Stimulated activated CD4-positive, alpha-beta T cell treated with anti-CD3 and anti-CD28 coated beads, Interleukin-4, amount 100 ng/mL, for 4 hours (primary cell): ENCODE measurements at regions not wholly inside any gene's neighbourhood (a gene's known extent, or its start where the extent isn't known, plus 50 kb on each side); places are given as distances from the start of the nearest gene placed in this dataset.
"Not testable (repeated sequence)": the region's sequence is repeated elsewhere in the genome, so short reads cannot be mapped to it uniquely, and the experiment has no call there.

Source experiments
- DNase-seq, 2 experiments: peaks; one replicate each; pipeline ENCODE4 v3.0.0-alpha.2; 2020

DNA sequence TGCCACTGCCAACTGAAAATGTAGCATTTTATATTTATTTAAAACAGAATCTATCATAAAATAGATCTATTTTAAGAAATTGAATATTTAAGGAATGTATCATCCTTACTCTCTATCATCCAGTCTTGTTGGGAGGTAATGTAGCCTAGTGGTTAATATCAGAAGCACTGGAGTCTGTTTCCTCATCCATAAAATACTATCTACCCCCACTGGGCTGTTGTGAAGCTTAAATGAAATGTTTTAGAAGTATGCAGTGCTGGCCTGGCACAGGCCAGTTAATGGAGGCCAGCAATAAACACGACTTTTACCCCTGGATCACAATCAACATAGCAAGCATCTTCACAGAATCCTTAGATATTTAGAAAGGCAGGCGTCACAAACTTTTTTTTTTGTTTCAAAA is 188.0 kb downstream of the CAND1 start:
- no peak for DNase-seq

GRCh38 chr12:67457778-67458665 is 188.9 kb downstream of the CAND1 start:
- no peak for DNase-seq

GRCh38 chr12:67459173-67459572 is 189.4 kb upstream of the DYRK2 start:
- DNase-seq = no peak

GRCh38 chr12:67459578-67459977 is 189.0 kb upstream of the DYRK2 start:
- DNase-seq = no peak

DNA sequence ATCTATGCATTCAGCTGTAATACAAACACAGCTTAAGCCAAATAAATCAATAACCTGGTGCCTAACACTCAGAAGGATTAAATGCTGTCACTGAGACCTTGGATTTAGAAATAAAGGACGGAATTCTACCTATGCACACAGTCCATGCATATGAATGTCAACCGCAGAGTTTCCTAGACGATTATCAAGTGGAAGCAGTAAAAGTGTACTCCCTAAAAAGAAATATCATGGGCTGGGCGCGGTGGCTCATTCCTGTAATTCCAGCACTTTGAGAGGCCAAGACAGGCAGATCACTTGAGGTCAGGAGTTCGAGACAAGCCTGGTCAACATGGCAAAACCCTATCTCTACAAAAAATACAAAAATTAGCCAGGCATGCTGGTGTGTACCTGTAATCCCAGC is 188.2 kb upstream of the DYRK2 start:
- no peak for DNase-seq

DNA sequence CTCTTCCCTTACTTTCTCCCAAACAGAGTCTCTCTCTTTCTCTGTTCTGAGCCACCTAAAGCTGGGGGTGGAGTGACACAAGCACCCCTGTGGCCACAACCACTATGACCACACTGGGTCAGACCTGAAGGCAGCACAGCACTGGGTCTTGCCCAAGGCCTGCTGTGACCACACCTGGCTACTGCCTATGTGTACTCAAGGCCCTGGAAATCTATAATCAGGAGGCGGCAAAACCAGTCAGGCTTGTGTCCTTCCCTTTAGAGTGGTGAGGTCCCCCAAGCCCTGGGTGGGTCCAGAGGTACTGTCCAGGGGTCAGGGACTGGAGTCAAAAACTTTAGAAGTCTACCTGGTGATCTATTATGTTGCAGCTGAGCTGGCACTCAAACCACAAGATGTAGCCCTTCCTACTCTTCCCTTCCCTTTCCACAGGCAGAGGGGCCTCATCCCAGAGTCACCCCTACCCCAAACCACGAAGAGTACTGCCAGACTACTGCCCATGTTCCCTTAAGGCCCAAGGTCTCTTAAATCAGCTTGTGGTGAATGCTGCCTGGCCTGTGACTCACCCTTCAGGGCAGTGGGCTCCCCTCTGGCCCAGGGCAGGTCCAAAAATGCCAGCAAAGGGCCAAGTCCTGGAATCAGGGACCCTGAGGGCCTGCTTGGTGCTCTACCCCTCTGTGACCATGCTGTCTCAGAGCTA is 179.8 kb upstream of the DYRK2 start:
- no peak for DNase-seq

DNA sequence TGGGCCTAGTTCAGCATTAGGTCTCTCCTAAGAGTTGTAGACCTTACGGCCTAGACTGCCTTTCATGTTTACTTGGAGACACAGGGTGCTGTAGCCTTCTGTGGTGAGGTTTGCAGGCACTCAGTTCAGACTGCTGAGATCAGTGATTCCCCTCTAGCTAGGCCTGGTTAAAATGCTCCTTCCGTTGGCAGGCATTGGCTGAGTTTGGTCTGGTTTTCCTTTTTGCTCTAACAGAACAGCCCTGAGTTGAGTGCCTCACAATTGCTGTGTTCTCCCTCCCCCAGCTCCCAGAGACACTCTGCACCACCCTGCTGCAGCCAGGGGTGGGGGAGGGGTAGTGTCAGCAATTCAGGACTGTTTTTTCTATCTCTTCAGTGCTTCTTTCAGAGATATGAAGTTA is 178.9 kb upstream of the DYRK2 start:
- DNase-seq = no peak

- no peak for DNase-seq
These were observed 176.7 kb upstream of the DYRK2 start for GRCh38 chr12:67471810-67472209.

- DNase-seq = no peak
These were observed 176.0 kb upstream of the DYRK2 start for GRCh38 chr12:67472539-67472938.

GRCh38 chr12:67474934-67475620 is 173.5 kb upstream of the DYRK2 start:
- DNase-seq = no peak

DNA sequence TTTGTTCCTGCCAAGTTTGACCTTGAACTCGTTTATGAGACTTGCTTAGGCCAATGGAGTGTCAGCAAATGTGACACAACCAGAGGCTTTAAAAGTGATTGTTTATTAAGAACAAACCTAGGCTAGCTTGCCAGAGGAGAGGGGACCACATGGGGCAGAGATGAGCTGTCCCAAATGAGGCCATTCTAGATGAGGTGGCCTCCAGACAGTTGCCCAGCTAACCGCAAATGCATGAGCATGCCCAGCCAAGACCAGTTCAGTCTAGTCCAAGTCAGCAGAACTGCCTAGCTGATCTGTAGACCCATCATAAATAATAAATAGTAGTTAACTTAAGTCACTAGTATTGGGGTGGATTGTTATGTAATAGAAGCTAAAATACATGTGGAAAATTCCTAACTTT is 172.8 kb upstream of the DYRK2 start:
- no peak for DNase-seq

- DNase-seq = no peak
These were observed 170.8 kb upstream of the DYRK2 start for GRCh38 chr12:67477681-67478265.

DNA sequence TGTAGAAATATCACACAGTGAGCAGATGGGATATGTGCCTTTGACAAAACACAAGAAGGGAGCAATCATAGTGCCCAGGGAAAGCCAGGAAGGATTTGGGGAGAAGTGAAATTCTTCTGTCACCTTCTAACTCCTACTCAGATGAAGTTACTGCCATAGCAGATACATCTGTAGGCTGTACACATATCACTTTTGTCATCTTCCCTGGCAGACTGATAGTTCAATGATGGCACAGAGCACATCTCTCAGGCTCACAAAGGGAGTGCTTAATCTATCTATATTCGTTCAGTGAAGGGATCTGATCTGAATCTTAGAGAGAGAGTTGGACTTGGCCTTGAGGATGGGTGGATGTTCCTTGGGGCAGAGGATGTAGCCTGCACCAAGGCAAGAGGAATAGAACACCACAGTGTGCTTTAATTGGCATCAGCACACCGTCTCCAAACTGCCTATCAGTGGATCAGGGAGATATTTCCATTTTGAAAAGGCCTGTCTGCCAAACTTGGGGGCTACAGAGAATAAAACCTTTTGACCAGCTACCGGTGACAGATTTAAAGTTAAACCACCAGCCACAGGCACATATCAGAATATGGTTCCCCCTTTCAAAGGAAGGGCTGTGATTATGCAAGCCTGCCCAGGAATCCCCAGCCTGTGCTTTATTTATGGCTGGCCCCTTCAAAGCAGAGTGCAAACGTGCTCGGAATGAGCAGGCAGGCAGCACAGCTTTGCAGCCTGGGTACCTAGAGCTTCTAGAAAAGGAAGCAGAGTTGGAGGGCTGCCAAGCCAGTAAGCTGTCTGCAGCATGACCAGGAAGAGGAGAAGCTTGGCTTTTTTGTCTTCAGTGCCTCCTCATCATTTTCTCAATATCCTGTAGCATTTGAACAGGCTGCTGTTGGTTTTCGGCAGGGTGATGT is 165.5 kb upstream of the DYRK2 start:
- DNase-seq = peak; percentile 29 to 58

GRCh38 chr12:67483871-67484554 is 164.5 kb upstream of the DYRK2 start:
- DNase-seq = no peak

- DNase-seq = no peak
These were observed 163.6 kb upstream of the DYRK2 start for GRCh38 chr12:67484791-67485480.

DNA sequence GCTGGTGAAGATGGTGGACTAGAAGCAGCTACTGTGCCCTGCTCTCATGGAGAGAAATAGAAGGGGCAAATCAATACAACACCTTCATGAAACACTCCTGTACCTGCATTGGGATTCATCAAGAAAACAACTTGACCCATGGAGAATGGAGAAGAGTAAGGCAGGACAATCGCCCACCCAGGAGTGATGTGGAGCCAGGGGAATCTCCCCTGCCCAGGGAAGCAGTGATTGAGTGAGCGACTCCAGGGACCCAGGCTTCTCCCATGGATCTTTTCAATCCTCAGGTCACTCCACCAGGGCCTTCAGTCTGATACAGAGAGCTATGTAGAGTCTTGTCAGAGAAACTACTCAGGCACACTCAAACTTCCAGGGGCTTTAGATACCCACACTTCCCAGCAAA is 161.9 kb upstream of the DYRK2 start:
- DNase-seq = no peak

- DNase-seq = not testable (repeated sequence)
These were observed 160.2 kb upstream of the DYRK2 start for GRCh38 chr12:67488349-67488748.

GRCh38 chr12:67489007-67489406 is 159.5 kb upstream of the DYRK2 start:
- no peak for DNase-seq

GRCh38 chr12:67496581-67496980 is 152.0 kb upstream of the DYRK2 start:
- DNase-seq = no peak

DNA sequence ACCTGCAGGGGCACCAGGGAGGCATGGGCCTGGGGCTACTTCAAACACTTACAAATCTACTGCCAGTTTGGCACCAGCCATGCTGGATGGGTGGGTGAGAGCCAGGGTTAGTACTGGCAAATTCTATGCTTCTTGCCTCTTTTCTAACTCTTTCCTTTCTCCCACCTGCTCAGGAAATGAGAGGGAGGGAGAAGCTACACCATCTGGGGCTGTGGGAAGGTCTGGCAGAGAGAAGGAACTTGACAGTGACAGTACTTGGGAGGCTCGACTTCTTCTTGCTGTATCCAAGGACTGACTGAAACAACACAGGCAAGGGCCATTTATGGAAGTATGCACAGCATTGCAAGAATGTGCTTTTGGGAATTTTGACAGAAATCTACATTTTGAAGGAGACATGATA is 149.6 kb upstream of the DYRK2 start:
- no peak for DNase-seq

- no peak for DNase-seq
These were observed 147.2 kb upstream of the DYRK2 start for GRCh38 chr12:67501362-67501761.
